GM12873 (cell line): ENCODE measurements at regions not wholly inside any gene's neighbourhood (a gene's known extent, or its start where the extent isn't known, plus 50 kb on each side); places are given as distances from the start of the nearest gene placed in this dataset.

Experiments used
- CTCF ChIP-seq: IDR thresholded peaks from 2 replicates; pipeline ENCODE4 v1.5.1; 2012; ENCODE audit warnings: low read depth, mild to moderate bottlenecking, moderate library complexity, low read length, control low read depth; ENCODE audit not compliant: insufficient read depth; ENCODE audit errors: missing control alignments

GRCh38 chr10:106107706-106108105 lies 1056.8 kb downstream of the SORCS1 start:
- TF ChIP-seq CTCF, result no peak

- no peak for TF ChIP-seq CTCF
Observed at GRCh38 chr10:106106114-106106513, 1058.4 kb downstream of the SORCS1 start.

- no peak for TF ChIP-seq CTCF
Observed at GRCh38 chr10:106089855-106090254, 1074.7 kb downstream of the SORCS1 start.

- no peak for TF ChIP-seq CTCF
Observed at GRCh38 chr10:106086391-106086790, 1078.1 kb downstream of the SORCS1 start.

- TF ChIP-seq CTCF, result no peak
Observed at GRCh38 chr10:106083572-106083971, 1080.9 kb downstream of the SORCS1 start.

- no peak for TF ChIP-seq CTCF
Observed at GRCh38 chr10:106082865-106083264, 1081.6 kb downstream of the SORCS1 start.

GRCh38 chr10:106078895-106079576 lies 1085.5 kb downstream of the SORCS1 start:
- no peak for TF ChIP-seq CTCF
